ENCODE measurements at regions not wholly inside any gene's neighbourhood (a gene's known extent, or its start where the extent isn't known, plus 50 kb on each side); places are given as distances from the start of the nearest gene placed in this dataset.

DNA sequence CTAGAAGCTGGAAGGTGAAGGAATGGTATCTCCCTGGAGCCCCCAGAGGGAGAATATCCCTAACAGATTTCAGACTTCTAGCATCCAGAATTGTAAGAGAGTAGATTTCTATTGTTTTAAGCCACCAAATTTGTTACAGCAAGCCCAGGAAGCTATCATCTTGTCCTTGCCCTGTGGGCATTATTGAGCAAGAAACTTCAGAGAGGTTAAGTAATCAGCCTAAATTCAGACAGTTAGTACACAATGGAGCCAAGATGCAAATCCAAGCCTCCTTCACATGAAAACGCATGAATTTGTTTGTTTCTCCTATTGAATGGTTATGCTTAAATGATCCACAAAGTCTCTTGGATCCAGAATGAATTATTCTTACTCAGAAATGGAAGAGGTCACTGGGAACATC lies 55.2 kb upstream of the TRIB2 start:
- no peak for DNase-seq

DNA sequence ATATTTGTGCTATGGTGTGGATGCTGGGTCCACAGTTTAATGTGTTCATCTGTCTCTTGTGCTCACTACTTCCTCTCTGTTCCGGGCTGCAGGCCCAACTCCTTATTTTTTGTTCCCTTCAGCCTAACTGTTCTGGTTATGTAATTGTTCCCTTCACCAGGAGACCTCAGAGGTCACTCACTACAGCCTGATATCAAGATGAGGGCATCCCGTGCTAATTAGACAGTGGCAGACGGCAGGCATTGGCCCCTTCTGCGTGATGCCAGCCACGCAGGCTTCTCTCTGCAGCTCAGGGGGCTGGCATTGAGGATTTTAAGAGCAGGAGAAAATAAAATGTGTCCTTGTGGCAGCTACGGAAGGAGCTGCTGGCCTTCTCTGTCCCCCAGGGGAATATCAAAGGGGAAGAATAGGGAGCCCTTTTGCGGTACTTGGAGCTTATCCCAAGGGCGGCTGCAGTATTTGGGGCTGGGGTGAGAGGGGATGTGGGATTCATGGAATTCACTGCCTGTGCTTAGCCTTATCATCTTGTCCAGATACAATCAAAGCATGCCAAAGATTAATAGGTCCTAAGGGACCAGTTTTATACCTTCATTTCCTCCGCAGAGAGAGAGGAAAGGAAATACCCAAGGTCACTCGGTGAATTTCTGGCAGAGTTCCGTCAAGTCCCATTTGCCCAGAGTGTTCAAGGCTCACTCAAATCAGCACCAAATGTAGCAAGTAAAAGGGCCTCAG lies 53.3 kb upstream of the TRIB2 start:
- no peak for DNase-seq

DNA sequence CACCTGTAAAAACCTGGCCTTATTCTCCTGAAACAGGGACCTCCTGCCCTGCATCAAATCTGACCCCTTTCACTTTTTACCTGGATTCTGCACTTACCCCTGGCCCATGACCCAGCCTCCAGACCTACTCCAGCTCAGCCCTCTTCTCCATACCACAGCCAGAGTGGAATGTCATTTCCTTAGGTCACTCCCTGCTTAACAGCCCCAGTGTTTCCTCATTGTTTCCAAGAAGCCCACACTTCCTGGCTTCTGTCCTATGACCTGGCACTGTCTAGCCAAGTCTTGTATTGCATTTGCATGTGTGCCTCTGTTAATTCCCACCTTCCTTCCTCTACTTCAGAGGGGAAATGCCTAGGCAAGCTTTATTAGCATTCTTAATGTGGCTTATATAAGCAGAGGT lies 51.4 kb upstream of the TRIB2 start:
- DNase-seq = no peak

DNA sequence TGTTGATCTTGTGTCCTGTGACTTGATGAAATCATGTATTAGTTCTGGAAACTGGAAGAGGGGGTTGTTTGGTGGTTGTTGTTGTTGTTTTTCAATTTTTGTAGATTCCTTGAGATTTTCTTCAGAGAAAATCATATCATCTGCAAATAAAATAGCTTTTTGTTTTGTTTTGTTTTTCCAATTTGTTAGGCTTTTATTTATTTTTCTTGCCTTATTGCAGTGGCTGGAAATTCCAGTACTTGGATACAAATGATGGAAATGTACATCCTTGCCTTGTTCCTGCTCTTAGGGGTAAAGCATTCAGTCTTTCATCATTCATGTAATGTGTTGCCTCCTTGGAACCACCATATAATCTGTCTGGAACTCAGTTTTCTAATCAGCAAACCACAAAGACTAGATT lies 50.3 kb upstream of the TRIB2 start:
- DNase-seq = no peak
